ENCODE measurements at regions not wholly inside any gene's neighbourhood (a gene's known extent, or its start where the extent isn't known, plus 50 kb on each side); places are given as distances from the start of the nearest gene placed in this dataset.

GRCh38 chr18:6609666-6610264 lies 119.8 kb upstream of the ARHGAP28 start:
- TF ChIP-seq CTCF (IDR thresholded peaks at IDR 0.05) = no peak
- H3K27ac Mint-ChIP-seq (ENCODE audit: unreplicated experiment) = no peak overlapping the region
- H3K27me3 Mint-ChIP-seq (ENCODE audit: unreplicated experiment) = no peaks in the 10 kb centered on the region
- peaks cover 34% of the 10 kb centered on the region for H3K4me1 Mint-ChIP-seq (ENCODE audit: unreplicated experiment)
- H3K4me3 Mint-ChIP-seq (ENCODE audit: unreplicated experiment) = no peak overlapping the region
- H3K36me3 Mint-ChIP-seq (ENCODE audit: unreplicated experiment) = peaks cover 3% of the 10 kb centered on the region
- DNase-seq (ENCODE audit: extremely low spot score, unreplicated experiment) = no peak
- H3K9me3 Mint-ChIP-seq (ENCODE audit: unreplicated experiment) = peaks cover 4% of the 10 kb centered on the region

DNA sequence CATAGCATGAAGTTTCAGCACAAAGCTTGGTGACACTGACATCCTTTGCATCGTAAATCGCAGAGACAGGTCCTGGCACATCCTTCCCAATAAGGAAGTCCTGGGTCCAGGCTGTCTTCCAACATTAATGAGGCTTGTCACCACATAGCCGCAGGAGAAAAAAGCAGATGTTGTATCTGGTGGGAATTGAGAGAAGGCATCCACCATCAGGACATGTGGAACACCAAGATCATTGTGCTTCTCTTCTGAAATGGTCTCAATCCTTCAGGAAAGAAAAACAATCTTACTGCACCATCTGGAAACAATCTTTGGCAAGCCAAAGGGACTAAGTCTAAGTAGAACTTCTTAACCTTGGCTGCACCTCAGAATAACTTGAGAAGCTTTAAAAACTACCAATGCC lies 119.0 kb upstream of the ARHGAP28 start:
- H3K4me3 Mint-ChIP-seq (ENCODE audit: unreplicated experiment) = no peak overlapping the region
- H3K27me3 Mint-ChIP-seq (ENCODE audit: unreplicated experiment) = no peaks in the 10 kb centered on the region
- peaks cover 4% of the 10 kb centered on the region for H3K9me3 Mint-ChIP-seq (ENCODE audit: unreplicated experiment)
- no peak for TF ChIP-seq CTCF (IDR thresholded peaks at IDR 0.05)
- peaks cover 3% of the 10 kb centered on the region for H3K36me3 Mint-ChIP-seq (ENCODE audit: unreplicated experiment)
- no peak overlapping the region for H3K27ac Mint-ChIP-seq (ENCODE audit: unreplicated experiment)
- no peak for DNase-seq (ENCODE audit: extremely low spot score, unreplicated experiment)
- H3K4me1 Mint-ChIP-seq (ENCODE audit: unreplicated experiment) = peaks cover 34% of the 10 kb centered on the region

DNA sequence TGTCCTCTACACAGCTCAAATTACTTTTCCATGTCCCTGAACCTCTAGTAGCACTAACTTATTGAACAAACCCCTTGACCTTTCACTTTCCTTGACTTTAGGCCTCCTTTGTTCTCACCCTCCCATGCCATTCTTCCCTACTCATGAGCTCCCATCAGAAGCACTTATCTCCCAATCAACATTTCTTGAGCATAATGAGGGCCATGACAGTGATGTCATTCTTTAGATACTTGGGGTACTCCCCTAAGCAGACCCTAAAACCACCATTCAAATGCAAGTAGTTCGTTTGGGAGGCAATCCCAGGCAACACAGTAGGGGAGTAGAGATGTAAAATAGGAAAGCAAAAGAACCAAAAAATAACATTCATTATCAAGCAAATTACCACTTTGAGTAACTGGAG lies 115.9 kb upstream of the ARHGAP28 start:
- DNase-seq (ENCODE audit: extremely low spot score, unreplicated experiment) = no peak
- Mint-ChIP-seq H3K4me1 (ENCODE audit: unreplicated experiment) (peaks cover 28% of the 10 kb centered on the region), H3K27ac (ENCODE audit: unreplicated experiment) (no peak overlapping the region), H3K9me3 (ENCODE audit: unreplicated experiment) (peaks cover 7% of the 10 kb centered on the region), H3K4me3 (ENCODE audit: unreplicated experiment) (no peak overlapping the region), H3K27me3 (ENCODE audit: unreplicated experiment) (no peaks in the 10 kb centered on the region), H3K36me3 (ENCODE audit: unreplicated experiment) (peaks cover 3% of the 10 kb centered on the region)
- TF ChIP-seq CTCF (IDR thresholded peaks at IDR 0.05) = no peak

- TF ChIP-seq CTCF (IDR thresholded peaks at IDR 0.05) = no peak
- no peak overlapping the region for H3K4me3 Mint-ChIP-seq (ENCODE audit: unreplicated experiment)
- peaks cover 10% of the 10 kb centered on the region for H3K9me3 Mint-ChIP-seq (ENCODE audit: unreplicated experiment)
- H3K27me3 Mint-ChIP-seq (ENCODE audit: unreplicated experiment) = no peaks in the 10 kb centered on the region
- peaks cover 23% of the 10 kb centered on the region for H3K4me1 Mint-ChIP-seq (ENCODE audit: unreplicated experiment)
- H3K27ac Mint-ChIP-seq (ENCODE audit: unreplicated experiment) = peak overlapping the region; percentile 20
- H3K36me3 Mint-ChIP-seq (ENCODE audit: unreplicated experiment) = peaks cover 3% of the 10 kb centered on the region
- DNase-seq (ENCODE audit: extremely low spot score, unreplicated experiment) = no peak
These were observed 114.6 kb upstream of the ARHGAP28 start for GRCh38 chr18:6614952-6615351.

GRCh38 chr18:6616981-6617380 lies 112.5 kb upstream of the ARHGAP28 start:
- H3K36me3 Mint-ChIP-seq (ENCODE audit: unreplicated experiment) = peaks cover 3% of the 10 kb centered on the region
- TF ChIP-seq CTCF (IDR thresholded peaks at IDR 0.05) = no peak
- H3K9me3 Mint-ChIP-seq (ENCODE audit: unreplicated experiment) = peaks cover 10% of the 10 kb centered on the region
- no peak for DNase-seq (ENCODE audit: extremely low spot score, unreplicated experiment)
- H3K27me3 Mint-ChIP-seq (ENCODE audit: unreplicated experiment) = no peaks in the 10 kb centered on the region
- no peak overlapping the region for H3K27ac Mint-ChIP-seq (ENCODE audit: unreplicated experiment)
- H3K4me3 Mint-ChIP-seq (ENCODE audit: unreplicated experiment) = no peak overlapping the region
- H3K4me1 Mint-ChIP-seq (ENCODE audit: unreplicated experiment) = peaks cover 18% of the 10 kb centered on the region
